HCT116 (cell line): ENCODE measurements at regions not wholly inside any gene's neighbourhood (a gene's known extent, or its start where the extent isn't known, plus 50 kb on each side); places are given as distances from the start of the nearest gene placed in this dataset.

Experiments
- ATAC-seq: fragments of 200-7000 bp; cut with Tn5 transposase; 2 replicates; pipeline ENCODE4 v1.9.1; 2020; ENCODE audit warnings: mild to moderate bottlenecking, moderate library complexity
- BruUV-seq: library from RNA; stranded (reverse); fragments of 400-500 nt; replicated peaks from 2 replicates; lab custom pipeline; 2021; lab: Mats Ljungman, UMichigan
- CTCF ChIA-PET: fragments of 300-600 bp; sonication (Branson Sonifier 250); formaldehyde crosslinking; loops from one replicate; lab custom pipeline; 2021; ENCODE audit warnings: antibody characterized with exemption; lab: Charles Lee
- POLR2A ChIA-PET: fragments of 300-600, 350-600 bp; sonication (Branson Sonifier 250); formaldehyde crosslinking; loops from one replicate; lab custom pipeline; 2021; ENCODE audit warnings: antibody characterized with exemption; lab: Charles Lee
- RAD21 ChIA-PET, 2 experiments: fragments of 300-600 bp; sonication (Branson Sonifier 250); formaldehyde crosslinking; loops; one replicate each; lab custom pipeline; 2023; ENCODE audit warnings: low total read pairs in 2 of 2; ENCODE audit not compliant: uncharacterized antibody in 2 of 2, unreplicated experiment in 2 of 2, low non-redundant PET in 1 of 2; lab: Charles Lee
- DNase-seq: peaks from one replicate; pipeline ENCODE4 v3.0.0-alpha.2; 2010; ENCODE audit warnings: low read depth, low spot score
- H2AFZ ChIP-seq: fragments of 200-600 bp; shearing (Covaris generic), sonication (generic); 2 replicates; pipeline ENCODE4 v1.6.1; 2017; ENCODE audit warnings: low read depth, mixed run types, mixed read lengths, antibody characterized with exemption, low read length; ENCODE audit not compliant: poor library complexity, severe bottlenecking
- H3K27ac ChIP-seq: 2 replicates; pipeline ENCODE4 v1.5.1; 2012; ENCODE audit warnings: low read depth, low read length
- H3K27me3 ChIP-seq: fragments of 200-600 bp; sonication (generic); 2 replicates; pipeline ENCODE4 v1.6.1; 2016; ENCODE audit warnings: mixed run types, low read length, mixed read lengths; ENCODE audit not compliant: insufficient read depth
- H3K36me3 ChIP-seq, 2 experiments: fragments of 200-500 bp in 1 of 2; fragments of 200-600 bp in 1 of 2; sonication (Bioruptor generic) in 1 of 2; sonication (generic) in 1 of 2; 2 replicates each; pipeline versions ENCODE4 v1.5.1 to v1.6.1; 2014 to 2016; ENCODE audit warnings: low read length in 2 of 2, inconsistent platforms in 1 of 2, mixed read lengths in 1 of 2, mixed run types in 1 of 2; ENCODE audit not compliant: insufficient read depth in 2 of 2, control insufficient read depth in 1 of 2
- H3K4me1 ChIP-seq, 2 experiments: fragments of 200-600 bp in 1 of 2; sonication (generic) in 1 of 2; 2 replicates each; pipeline versions ENCODE4 v1.5.1 to v1.6.1; 2012 to 2017; ENCODE audit warnings: low read length in 2 of 2, inconsistent platforms in 1 of 2, mild to moderate bottlenecking in 1 of 2, mixed read lengths in 1 of 2, mixed run types in 1 of 2, moderate library complexity in 1 of 2; ENCODE audit not compliant: insufficient read depth in 2 of 2, control insufficient read depth in 1 of 2
- H3K4me2 ChIP-seq: fragments of 200-600 bp; sonication (generic); 2 replicates; pipeline ENCODE4 v1.6.1; 2017; ENCODE audit warnings: mixed run types, low read length, mixed read lengths
- H3K4me3 ChIP-seq, 2 experiments: fragments of 200-600 bp in 1 of 2; sonication (generic) in 1 of 2; replicated peaks in 1 of 2; 2 replicates each; pipeline ENCODE4 v1.5.1; 2011 to 2016; ENCODE audit warnings: low read length in 2 of 2, control low read depth in 1 of 2, low read depth in 1 of 2, mild to moderate bottlenecking in 1 of 2, mixed read lengths in 1 of 2, mixed run types in 1 of 2
- H3K79me2 ChIP-seq: fragments of 200-600 bp; sonication (generic); 2 replicates; pipeline ENCODE4 v1.6.1; 2017; ENCODE audit warnings: mild to moderate bottlenecking, mixed run types, low read length, moderate library complexity, mixed read lengths; ENCODE audit not compliant: insufficient read depth
- H3K9ac ChIP-seq: fragments of 200-600 bp; sonication (generic); 2 replicates; pipeline ENCODE4 v1.6.1; 2016; ENCODE audit warnings: low read length, mixed read lengths
- H3K9me2 ChIP-seq: fragments of 200-600 bp; sonication (generic), shearing (Covaris generic); 2 replicates; pipeline ENCODE4 v1.6.1; 2017; ENCODE audit warnings: mixed run types, mild to moderate bottlenecking, moderate library complexity; ENCODE audit not compliant: insufficient read depth
- H3K9me3 ChIP-seq, 2 experiments: fragments of 200-500 bp in 1 of 2; fragments of 200-600 bp in 1 of 2; sonication (Bioruptor generic) in 1 of 2; sonication (generic) in 1 of 2; 2 replicates each; pipeline ENCODE4 v1.6.1; 2014 to 2017; ENCODE audit warnings: low read length in 2 of 2, mixed read lengths in 2 of 2, inconsistent platforms in 1 of 2, low read depth in 1 of 2, mild to moderate bottlenecking in 1 of 2, mixed run types in 1 of 2, moderate library complexity in 1 of 2; ENCODE audit not compliant: control insufficient read depth in 1 of 2, insufficient read depth in 1 of 2
- H4K20me1 ChIP-seq: fragments of 200-600 bp; sonication (generic), shearing (Covaris generic); 2 replicates; pipeline ENCODE4 v1.6.1; 2017; ENCODE audit warnings: mixed run types, mild to moderate bottlenecking, moderate library complexity; ENCODE audit not compliant: insufficient read depth
- ATF3 ChIP-seq: IDR thresholded peaks from 2 replicates; pipeline ENCODE4 v1.6.1; 2012
- CBX3 ChIP-seq: IDR thresholded peaks from 2 replicates; pipeline ENCODE4 v1.6.1; 2012; ENCODE audit warnings: low read depth
- ELF1 ChIP-seq: IDR thresholded peaks from 2 replicates; pipeline ENCODE4 v1.6.1; 2012; ENCODE audit warnings: low read depth, borderline replicate concordance
- EZH2 ChIP-seq: fragments of 200-600 bp; sonication (generic); IDR thresholded peaks from 2 replicates; pipeline ENCODE4 v1.6.1; 2017; ENCODE audit warnings: antibody characterized with exemption, mixed run types
- JUND ChIP-seq: IDR thresholded peaks from 2 replicates; pipeline ENCODE4 v1.6.1; 2012
- MAX ChIP-seq: IDR thresholded peaks from 2 replicates; pipeline ENCODE4 v1.6.1; 2012
- POLR2AphosphoS5 ChIP-seq: IDR thresholded peaks from 2 replicates; pipeline ENCODE4 v1.6.1; 2011; ENCODE audit warnings: mild to moderate bottlenecking, low read depth, low read length, moderate library complexity
- RAD21 ChIP-seq: IDR thresholded peaks from 2 replicates; pipeline ENCODE4 v1.6.1; 2012; ENCODE audit warnings: low read depth, mild to moderate bottlenecking
- SRF ChIP-seq: IDR thresholded peaks from 2 replicates; pipeline ENCODE4 v1.6.1; 2012; ENCODE audit warnings: low read depth
- YY1 ChIP-seq: IDR thresholded peaks from 2 replicates; pipeline ENCODE4 v1.6.1; 2011; ENCODE audit warnings: low read length, low read depth, moderate library complexity, mild to moderate bottlenecking; ENCODE audit not compliant: insufficient replicate concordance; ENCODE audit errors: extremely low read depth
- ZNF274 ChIP-seq: fragments of 200-500 bp; sonication (Bioruptor generic); IDR thresholded peaks from 2 replicates; pipeline ENCODE4 v1.6.1; 2014; ENCODE audit warnings: mild to moderate bottlenecking, low read depth, low read length, inconsistent platforms
- intact Hi-C: fragments of 100-400 bp; cut with micrococcal nuclease; formaldehyde crosslinking; loops from 2 replicates; pipeline ENCODE4 v1.10.0; 2022
- TF ChIP-seq, protein P1 (sequence below): IDR thresholded peaks from 2 replicates; pipeline ENCODE4 v1.6.1; 2011; ENCODE audit warnings: mild to moderate bottlenecking, low read length, moderate library complexity; ENCODE audit not compliant: insufficient replicate concordance; ENCODE audit errors: extremely low read depth

- no peaks in the 10 kb centered on the region for H3K9me2 ChIP-seq
- no peaks in the 10 kb centered on the region for H3K4me1 ChIP-seq
Measured at GRCh38 chr5:24208686-24209106, 436.1 kb downstream of the CDH10 start.

More at GRCh38 chr5:24208686-24209106, 436.1 kb downstream of the CDH10 start:
- ChIA-PET CTCF (no interaction called here), RAD21 (no interaction called here)
- no peaks in the 10 kb centered on the region for H4K20me1 ChIP-seq
- H3K4me3 ChIP-seq: no peak overlapping the region
- no peaks in the 10 kb centered on the region for H3K36me3 ChIP-seq
- BruUV-seq: no TSS peak
- no peak overlapping the region for H3K9ac ChIP-seq
- ATAC-seq: no peak
- H2AFZ ChIP-seq: no peak overlapping the region
- no peaks in the 10 kb centered on the region for H3K79me2 ChIP-seq
- no peak overlapping the region for H3K27ac ChIP-seq
- intact Hi-C loops: no loop called here
- TF ChIP-seq YY1 (no peak), SRF (no peak), JUND (no peak), MAX (no peak), POLR2AphosphoS5 (no peak), ELF1 (no peak), RAD21 (no peak), ATF3 (no peak), EZH2 (no peak), ZNF274 (no peak), CBX3 (no peak)
- TF ChIP-seq, protein P1, sequence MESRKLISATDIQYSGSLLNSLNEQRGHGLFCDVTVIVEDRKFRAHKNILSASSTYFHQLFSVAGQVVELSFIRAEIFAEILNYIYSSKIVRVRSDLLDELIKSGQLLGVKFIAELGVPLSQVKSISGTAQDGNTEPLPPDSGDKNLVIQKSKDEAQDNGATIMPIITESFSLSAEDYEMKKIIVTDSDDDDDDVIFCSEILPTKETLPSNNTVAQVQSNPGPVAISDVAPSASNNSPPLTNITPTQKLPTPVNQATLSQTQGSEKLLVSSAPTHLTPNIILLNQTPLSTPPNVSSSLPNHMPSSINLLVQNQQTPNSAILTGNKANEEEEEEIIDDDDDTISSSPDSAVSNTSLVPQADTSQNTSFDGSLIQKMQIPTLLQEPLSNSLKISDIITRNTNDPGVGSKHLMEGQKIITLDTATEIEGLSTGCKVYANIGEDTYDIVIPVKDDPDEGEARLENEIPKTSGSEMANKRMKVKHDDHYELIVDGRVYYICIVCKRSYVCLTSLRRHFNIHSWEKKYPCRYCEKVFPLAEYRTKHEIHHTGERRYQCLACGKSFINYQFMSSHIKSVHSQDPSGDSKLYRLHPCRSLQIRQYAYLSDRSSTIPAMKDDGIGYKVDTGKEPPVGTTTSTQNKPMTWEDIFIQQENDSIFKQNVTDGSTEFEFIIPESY: no peak
- TF ChIP-seq, all 23 proteins: peak for 0
- DNase-seq: no peak
- no peaks in the 10 kb centered on the region for H3K27me3 ChIP-seq
- H3K4me2 ChIP-seq: no peak overlapping the region
- peaks cover 10% of the 10 kb centered on the region in 2 experiments; a peak in 3 of 4 replicates for H3K9me3 ChIP-seq
- POLR2A ChIA-PET: no interaction called here
